ENCODE measurements at regions not wholly inside any gene's neighbourhood (a gene's known extent, or its start where the extent isn't known, plus 50 kb on each side); places are given as distances from the start of the nearest gene placed in this dataset.

DNA sequence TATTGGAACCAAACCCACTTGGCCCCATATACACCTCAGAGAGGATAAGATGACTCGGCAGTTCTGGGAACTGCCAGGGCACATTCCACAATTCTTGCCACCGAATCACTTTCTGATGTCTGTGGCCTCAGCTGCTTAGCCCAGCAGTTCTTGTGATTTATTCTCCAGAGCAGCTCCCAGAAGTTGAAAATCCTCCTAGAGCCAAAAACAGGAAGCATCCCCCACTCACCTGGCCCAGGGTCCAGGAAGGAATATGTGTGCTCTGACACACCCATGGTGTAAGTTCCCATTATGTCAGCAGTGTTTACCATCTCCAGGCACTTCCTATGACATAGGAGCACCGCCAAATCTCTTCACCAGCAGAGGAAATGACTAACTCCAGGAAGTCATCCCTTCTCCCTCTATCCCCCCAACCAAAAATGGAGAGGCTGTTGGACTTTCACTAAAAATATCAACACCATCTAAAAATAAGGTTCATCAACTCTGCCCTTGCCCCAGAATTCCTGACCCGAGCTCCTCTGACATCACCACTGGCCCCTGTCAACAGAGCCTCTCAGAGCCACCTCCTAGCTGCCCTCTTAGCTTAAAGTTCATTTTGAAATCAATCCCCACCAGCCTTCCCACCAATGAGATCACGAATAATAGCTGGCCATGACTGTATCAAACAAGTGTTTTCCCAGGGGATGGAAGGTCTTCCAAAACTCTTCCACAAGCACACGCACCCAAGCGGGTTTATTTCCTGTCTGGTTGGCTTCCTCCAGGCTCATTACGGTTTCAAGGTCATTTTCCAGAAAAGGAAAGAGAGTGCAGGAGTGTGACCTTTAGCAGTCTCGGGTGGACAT, 223.1 kb upstream of the PARD3B start:
- Histone ChIP-seq H3K4me3 (ENCODE audit: low read length) (no peak overlapping the region), H3K4me1 (ENCODE audit: control insufficient read depth in 2 of 2, insufficient read depth in 2 of 2, low read length in 2 of 2) (no peaks in the 10 kb centered on the region), H3K9me3 (ENCODE audit: control insufficient read depth in 2 of 3, low read length in 3 of 3) (no peaks in the 10 kb centered on the region), H3K27ac (ENCODE audit: low read depth, low read length) (no peak overlapping the region), H3K27me3 (ENCODE audit: control insufficient read depth in 2 of 2, insufficient read depth in 2 of 2, low read length in 2 of 2) (no peaks in the 10 kb centered on the region), H3K36me3 (ENCODE audit: control insufficient read depth in 2 of 3, insufficient read depth in 3 of 3, low read length in 3 of 3) (no peaks in the 10 kb centered on the region)
- ChIA-PET CTCF (interaction anchor here (0.6 to 1.1 kb wide), 2 partner anchors 1356 to 1799 kb away, joined by 3 to 4 read pairs; no protein-coding TSS in a partner anchor), POLR2A (no interaction called here)
- no peak for DNase-seq
- Mint-ChIP-seq H3K27me3 (peaks cover 12 to 23% (median 16%) of the 10 kb centered on the region in 5 donors), H3K9me3 (no peaks in the 10 kb centered on the region), H3K4me3 (no peak overlapping the region), H3K27ac (no peak overlapping the region), H3K4me1 (peaks cover 0 to 14% (median 4%) of the 10 kb centered on the region in 7 donors), H3K36me3 (no peaks in the 10 kb centered on the region)
- no peak for ATAC-seq
- intact Hi-C loops (cut with micrococcal nuclease) = loop anchor here in 1 of 2 donors (10.0 kb wide), 2 partner anchors 373 to 553 kb away; no protein-coding TSS in a partner anchor

DNA sequence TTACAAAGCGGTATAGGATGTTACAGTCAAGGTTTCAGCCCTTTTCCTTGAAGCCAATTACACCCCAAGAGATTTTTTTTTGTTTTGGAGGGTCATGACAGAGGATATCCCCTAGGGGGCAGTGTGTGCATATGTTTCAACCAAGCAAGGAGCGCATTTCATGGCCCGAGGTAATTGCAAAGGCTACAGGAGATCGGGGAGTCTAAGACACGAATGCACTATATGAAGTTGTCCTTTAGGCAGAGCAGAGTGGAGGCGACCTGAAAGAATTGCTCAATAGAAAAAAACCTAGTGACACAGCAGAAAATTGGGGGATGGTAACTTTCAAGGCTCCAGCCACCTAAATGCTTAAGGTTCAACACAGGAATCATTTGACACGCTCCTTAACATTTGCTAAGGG, 219.8 kb upstream of the PARD3B start:
- peak overlapping the region in 1 of 10 donors; percentile 36 for H3K4me3 Mint-ChIP-seq
- POLR2A ChIA-PET = no interaction called here
- H3K36me3 ChIP-seq (ENCODE audit: control insufficient read depth in 2 of 3, insufficient read depth in 3 of 3, low read length in 3 of 3) = no peaks in the 10 kb centered on the region
- H3K4me3 ChIP-seq (ENCODE audit: low read length) = no peak overlapping the region
- no peaks in the 10 kb centered on the region for H3K9me3 ChIP-seq (ENCODE audit: control insufficient read depth in 2 of 3, low read length in 3 of 3)
- CTCF ChIA-PET = interaction anchor here (0.8 to 1.0 kb wide), 2 partner anchors 1622 to 1625 kb away, joined by 3 read pairs; no protein-coding TSS in a partner anchor
- no peaks in the 10 kb centered on the region for H3K27me3 ChIP-seq (ENCODE audit: control insufficient read depth in 2 of 2, insufficient read depth in 2 of 2, low read length in 2 of 2)
- no peaks in the 10 kb centered on the region for H3K4me1 ChIP-seq (ENCODE audit: control insufficient read depth in 2 of 2, insufficient read depth in 2 of 2, low read length in 2 of 2)
- ATAC-seq (peak; percentile 83), DNase-seq (peak; percentile 18 to 80 (median 71))
- no peaks in the 10 kb centered on the region for H3K9me3 Mint-ChIP-seq
- peaks cover 5 to 12% (median 7%) of the 10 kb centered on the region in 5 donors for H3K27me3 Mint-ChIP-seq
- intact Hi-C loops (cut with micrococcal nuclease) = loop anchor here (1.0 to 10.0 kb wide), 19 partner anchors 180 to 1623 kb away; no protein-coding TSS in a partner anchor
- peaks cover 0 to 14% (median 4%) of the 10 kb centered on the region in 7 donors for H3K4me1 Mint-ChIP-seq
- no peak overlapping the region for H3K27ac ChIP-seq (ENCODE audit: low read depth, low read length)
- H3K36me3 Mint-ChIP-seq = no peaks in the 10 kb centered on the region
- peak overlapping the region in 1 of 9 donors; percentile 15 for H3K27ac Mint-ChIP-seq

DNA sequence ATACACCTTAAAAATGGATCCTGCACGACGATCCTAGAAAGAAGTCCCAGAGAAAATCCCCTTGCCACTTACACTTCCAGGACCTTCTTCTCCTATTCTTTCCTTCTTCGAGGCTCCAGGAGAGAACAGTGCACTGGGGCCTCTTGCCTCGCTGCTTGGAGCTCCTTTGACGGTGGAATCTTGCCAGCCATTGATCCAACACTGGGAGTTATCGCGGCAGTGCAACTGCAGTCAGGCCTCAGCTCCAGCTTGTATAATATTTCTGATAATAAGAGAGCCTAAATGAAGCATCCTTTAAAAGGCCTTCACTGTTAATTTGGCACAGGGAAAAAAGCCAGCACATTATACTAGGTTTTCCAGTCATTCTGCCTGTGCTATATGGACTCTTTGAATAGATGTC, 216.9 kb upstream of the PARD3B start:
- Mint-ChIP-seq H3K4me3 (no peak overlapping the region), H3K9me3 (no peaks in the 10 kb centered on the region), H3K27ac (no peak overlapping the region), H3K36me3 (no peaks in the 10 kb centered on the region), H3K27me3 (peaks cover 4 to 17% (median 9%) of the 10 kb centered on the region in 5 donors), H3K4me1 (peaks cover 0 to 4% (median 2%) of the 10 kb centered on the region in 7 donors)
- Histone ChIP-seq H3K36me3 (ENCODE audit: control insufficient read depth in 2 of 3, insufficient read depth in 3 of 3, low read length in 3 of 3) (no peaks in the 10 kb centered on the region), H3K9me3 (ENCODE audit: control insufficient read depth in 2 of 3, low read length in 3 of 3) (no peaks in the 10 kb centered on the region), H3K27me3 (ENCODE audit: control insufficient read depth in 2 of 2, insufficient read depth in 2 of 2, low read length in 2 of 2) (no peaks in the 10 kb centered on the region), H3K27ac (ENCODE audit: low read depth, low read length) (no peak overlapping the region), H3K4me1 (ENCODE audit: control insufficient read depth in 2 of 2, insufficient read depth in 2 of 2, low read length in 2 of 2) (no peaks in the 10 kb centered on the region), H3K4me3 (ENCODE audit: low read length) (no peak overlapping the region)
- intact Hi-C loops (cut with micrococcal nuclease) = loop anchor here (5.0 to 10.0 kb wide), 6 partner anchors 366 to 1619 kb away; no protein-coding TSS in a partner anchor
- ATAC-seq = no peak
- DNase-seq = no peak
- CTCF ChIA-PET = interaction anchor here (0.7 kb wide), 1 partner anchor 110 kb away, joined by 3 read pairs; no protein-coding TSS in a partner anchor
- POLR2A ChIA-PET = no interaction called here

DNA sequence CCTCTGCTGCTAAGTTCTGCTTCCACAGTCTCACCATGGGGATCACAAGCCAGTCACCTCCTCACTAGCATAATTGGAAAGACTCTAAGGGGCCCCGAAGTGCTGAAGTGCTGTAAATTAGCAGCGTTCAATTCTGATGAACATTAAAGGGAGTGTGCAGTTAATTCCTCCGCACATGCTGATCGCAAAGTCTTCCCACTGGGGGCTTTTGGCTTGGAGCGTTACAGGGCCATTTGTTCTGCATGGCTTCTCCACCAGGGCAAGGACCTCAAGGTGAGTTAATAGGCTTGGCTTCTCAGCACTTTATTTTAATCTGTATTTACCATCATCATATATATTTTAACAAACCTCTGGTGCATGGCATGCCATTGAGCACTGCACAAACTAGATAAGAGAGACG, 216.3 kb upstream of the PARD3B start:
- no peak overlapping the region for H3K27ac Mint-ChIP-seq

DNA sequence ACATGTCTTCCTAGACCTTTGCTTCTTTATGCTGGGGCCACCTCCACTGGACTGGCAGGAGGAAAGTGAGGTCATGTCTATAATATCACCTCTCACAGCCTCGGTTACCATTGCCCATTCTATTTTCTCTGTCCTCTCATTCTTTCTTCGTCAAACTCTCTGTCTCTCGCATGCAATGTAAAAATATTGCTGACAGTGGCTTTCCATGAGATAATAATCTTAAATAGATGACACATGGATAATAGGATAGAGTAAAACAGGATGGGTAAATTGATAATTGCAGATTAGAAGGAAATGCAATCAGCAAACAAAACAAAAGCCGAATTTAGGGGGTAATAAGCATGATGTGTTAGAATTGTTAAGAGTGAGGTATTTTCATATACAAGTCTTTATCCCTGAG, 215.7 kb upstream of the PARD3B start:
- Mint-ChIP-seq H3K27me3 (peaks cover 4 to 17% (median 14%) of the 10 kb centered on the region in 5 donors), H3K4me1 (peaks cover 0 to 4% (median 2%) of the 10 kb centered on the region in 7 donors), H3K36me3 (no peaks in the 10 kb centered on the region), H3K27ac (no peak overlapping the region), H3K9me3 (no peaks in the 10 kb centered on the region), H3K4me3 (no peak overlapping the region)
- DNase-seq (no peak), ATAC-seq (no peak)
- Histone ChIP-seq H3K4me1 (ENCODE audit: control insufficient read depth in 2 of 2, insufficient read depth in 2 of 2, low read length in 2 of 2) (no peaks in the 10 kb centered on the region), H3K4me3 (ENCODE audit: low read length) (no peak overlapping the region), H3K27ac (ENCODE audit: low read depth, low read length) (no peak overlapping the region), H3K27me3 (ENCODE audit: control insufficient read depth in 2 of 2, insufficient read depth in 2 of 2, low read length in 2 of 2) (no peaks in the 10 kb centered on the region), H3K36me3 (ENCODE audit: control insufficient read depth in 2 of 3, insufficient read depth in 3 of 3, low read length in 3 of 3) (no peaks in the 10 kb centered on the region), H3K9me3 (ENCODE audit: control insufficient read depth in 2 of 3, low read length in 3 of 3) (no peaks in the 10 kb centered on the region)
- CTCF ChIA-PET = no interaction called here
- intact Hi-C loops (cut with micrococcal nuclease) = loop anchor here (5.0 to 10.0 kb wide), 6 partner anchors 365 to 1618 kb away; no protein-coding TSS in a partner anchor
- POLR2A ChIA-PET = no interaction called here

More for the DNA sequence above, 216.3 kb upstream of the PARD3B start:
- H3K27ac ChIP-seq (ENCODE audit: low read depth, low read length) = no peak overlapping the region
- H3K9me3 Mint-ChIP-seq = no peaks in the 10 kb centered on the region
- intact Hi-C loops (cut with micrococcal nuclease) = loop anchor here (5.0 to 10.0 kb wide), 6 partner anchors 366 to 1618 kb away; no protein-coding TSS in a partner anchor
- H3K4me3 ChIP-seq (ENCODE audit: low read length) = no peak overlapping the region
- no peak for DNase-seq
- H3K27me3 Mint-ChIP-seq = peaks cover 4 to 17% (median 14%) of the 10 kb centered on the region in 5 donors
- ATAC-seq = no peak
- ChIA-PET CTCF (no interaction called here), POLR2A (no interaction called here)
- H3K27me3 ChIP-seq (ENCODE audit: control insufficient read depth in 2 of 2, insufficient read depth in 2 of 2, low read length in 2 of 2) = no peaks in the 10 kb centered on the region
- no peaks in the 10 kb centered on the region for H3K4me1 ChIP-seq (ENCODE audit: control insufficient read depth in 2 of 2, insufficient read depth in 2 of 2, low read length in 2 of 2)
- no peaks in the 10 kb centered on the region for H3K36me3 ChIP-seq (ENCODE audit: control insufficient read depth in 2 of 3, insufficient read depth in 3 of 3, low read length in 3 of 3)
- no peak overlapping the region for H3K4me3 Mint-ChIP-seq
- H3K4me1 Mint-ChIP-seq = peaks cover 0 to 4% (median 2%) of the 10 kb centered on the region in 7 donors
- no peaks in the 10 kb centered on the region for H3K9me3 ChIP-seq (ENCODE audit: control insufficient read depth in 2 of 3, low read length in 3 of 3)
- H3K36me3 Mint-ChIP-seq = no peaks in the 10 kb centered on the region

DNA sequence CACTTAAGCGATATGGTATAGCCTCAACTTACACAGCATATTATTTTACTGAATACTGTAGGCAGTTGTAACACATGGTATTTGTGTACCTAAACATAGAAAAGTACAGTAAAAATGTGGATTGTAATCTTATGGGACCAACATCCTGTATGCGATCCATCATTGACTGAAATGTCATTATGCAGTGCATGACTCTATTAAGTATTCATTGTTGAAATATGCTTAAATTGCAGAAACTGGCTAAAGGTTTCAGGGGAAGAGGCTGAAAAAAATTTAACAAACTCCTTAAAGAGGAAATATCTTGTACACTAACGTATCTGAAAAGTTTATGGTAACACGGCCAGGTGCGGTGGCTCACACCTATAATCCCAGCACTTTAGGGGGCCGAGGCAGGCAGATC, 214.1 kb upstream of the PARD3B start:
- Histone ChIP-seq H3K4me1 (ENCODE audit: control insufficient read depth in 2 of 2, insufficient read depth in 2 of 2, low read length in 2 of 2) (no peaks in the 10 kb centered on the region), H3K9me3 (ENCODE audit: control insufficient read depth in 2 of 3, low read length in 3 of 3) (no peaks in the 10 kb centered on the region), H3K36me3 (ENCODE audit: control insufficient read depth in 2 of 3, insufficient read depth in 3 of 3, low read length in 3 of 3) (no peaks in the 10 kb centered on the region), H3K27me3 (ENCODE audit: control insufficient read depth in 2 of 2, insufficient read depth in 2 of 2, low read length in 2 of 2) (no peaks in the 10 kb centered on the region), H3K27ac (ENCODE audit: low read depth, low read length) (no peak overlapping the region), H3K4me3 (ENCODE audit: low read length) (no peak overlapping the region)
- ATAC-seq (no peak), DNase-seq (no peak)
- Mint-ChIP-seq H3K27me3 (peaks cover 13 to 19% (median 17%) of the 10 kb centered on the region in 5 donors), H3K4me3 (no peak overlapping the region), H3K9me3 (peaks cover 0 to 1% (median 0%) of the 10 kb centered on the region in 11 donors), H3K36me3 (no peaks in the 10 kb centered on the region), H3K4me1 (no peaks in the 10 kb centered on the region), H3K27ac (no peak overlapping the region)
- POLR2A ChIA-PET = no interaction called here
- CTCF ChIA-PET = no interaction called here
- intact Hi-C loops (cut with micrococcal nuclease) = no loop called here
